Gastroesophageal sphincter (tissue), 4 donors: ENCODE measurements at regions not wholly inside any gene's neighbourhood (a gene's known extent, or its start where the extent isn't known, plus 50 kb on each side); places are given as distances from the start of the nearest gene placed in this dataset.

Experiments used
- ATAC-seq: fragments of 150-250 bp; one replicate; pipeline ENCODE4 v1.9.1; 2016; ENCODE audit warnings: mild to moderate bottlenecking, moderate library complexity
- H3K27ac ChIP-seq, 4 donors: fragments of 200-600 bp; sonication (generic) in 3 of 4; 1 replicate in 3 of 4; 2 replicates in 1 of 4; pipeline ENCODE4 v1.5.1; 2016 to 2019
- H3K27me3 ChIP-seq: fragments of 200-600 bp; sonication (generic); one replicate; pipeline ENCODE4 v1.5.1; 2019
- H3K36me3 ChIP-seq, 2 donors: fragments of 200-600 bp; sonication (generic); one replicate each; pipeline ENCODE4 v1.5.1; 2019; ENCODE audit warnings: control low read depth in 1 of 2
- H3K4me1 ChIP-seq, 3 donors: fragments of 200-600 bp; sonication (generic); 1 replicate in 2 of 3; 2 replicates in 1 of 3; pipeline ENCODE4 v1.5.1; 2016 to 2019; ENCODE audit warnings: control low read depth in 2 of 3
- H3K4me3 ChIP-seq, 2 donors: fragments of 200-600 bp; sonication (generic); one replicate each; pipeline ENCODE4 v1.5.1; 2019; ENCODE audit warnings: mild to moderate bottlenecking in 1 of 2, moderate library complexity in 1 of 2
- H3K9me3 ChIP-seq, 3 donors: fragments of 200-600 bp; sonication (generic); one replicate each; pipeline ENCODE4 v1.5.1; 2017 to 2019; ENCODE audit warnings: control low read depth in 2 of 3
- EP300 ChIP-seq: sonication (generic); formaldehyde crosslinking; IDR thresholded peaks from one replicate; pipeline ENCODE4 v1.6.1; 2017; ENCODE audit warnings: antibody characterized with exemption, mild to moderate bottlenecking
- POLR2A ChIP-seq, 2 donors: fragments of 450-650 bp; IDR thresholded peaks; one replicate each; pipeline ENCODE4 v1.6.1; 2017; ENCODE audit warnings: antibody characterized with exemption in 2 of 2, mild to moderate bottlenecking in 2 of 2, moderate library complexity in 1 of 2
- POLR2AphosphoS5 ChIP-seq: sonication (generic); formaldehyde crosslinking; IDR thresholded peaks from one replicate; pipeline ENCODE4 v1.6.1; 2017; ENCODE audit warnings: antibody characterized with exemption
- WGBS, 2 donors: methylation state at CpG; one replicate each; pipeline ENCODE4 v1.1.5; 2018; ENCODE audit warnings: low coverage in 1 of 2; 5-methylcytosine and 5-hydroxymethylcytosine counted together
- TF ChIP-seq, protein P1 (sequence below), 4 experiments: fragments of 200-600 bp in 2 of 4; fragments of 450-650 bp in 2 of 4; sonication (generic) in 1 of 4; IDR thresholded peaks; one replicate each; pipeline ENCODE4 v1.5.1; 2017 to 2019; ENCODE audit warnings: antibody characterized with exemption in 4 of 4, mild to moderate bottlenecking in 2 of 4, moderate library complexity in 2 of 4

DNA sequence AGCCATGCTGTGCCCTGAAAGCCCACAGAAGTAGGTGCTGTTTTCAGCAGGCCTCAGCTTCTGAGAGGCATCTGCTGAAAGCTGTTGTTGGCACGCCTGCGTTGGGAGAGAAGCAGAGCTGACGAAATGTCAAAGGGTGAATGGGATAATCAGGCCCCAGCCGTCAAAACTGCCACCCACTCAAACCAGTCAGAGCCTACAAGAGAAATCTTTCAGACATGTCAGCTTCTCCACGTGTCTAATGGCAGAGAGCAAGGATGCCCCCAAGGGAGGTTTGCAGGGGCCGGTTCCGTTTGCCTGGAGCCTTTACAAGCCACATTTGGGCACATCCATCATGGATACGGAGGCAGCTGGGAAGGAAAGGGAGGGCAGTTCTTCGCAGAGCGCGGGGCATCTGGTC lies 568.2 kb upstream of the EEF2KMT start:
- 37 to 67% methylated on average over 5 to 7 of the region's 11 CpGs for WGBS, 2 donors
- Histone ChIP-seq H3K9me3 (no peaks in the 10 kb centered on the region), H3K27ac (no peak overlapping the region), H3K4me3 (no peak overlapping the region), H3K27me3 (no peaks in the 10 kb centered on the region), H3K4me1 (no peaks in the 10 kb centered on the region), H3K36me3 (no peaks in the 10 kb centered on the region)
- TF ChIP-seq POLR2A (IDR thresholded peaks at IDR 0.05) (no peak), EP300 (no peak), POLR2AphosphoS5 (no peak)
- TF ChIP-seq, protein P1, sequence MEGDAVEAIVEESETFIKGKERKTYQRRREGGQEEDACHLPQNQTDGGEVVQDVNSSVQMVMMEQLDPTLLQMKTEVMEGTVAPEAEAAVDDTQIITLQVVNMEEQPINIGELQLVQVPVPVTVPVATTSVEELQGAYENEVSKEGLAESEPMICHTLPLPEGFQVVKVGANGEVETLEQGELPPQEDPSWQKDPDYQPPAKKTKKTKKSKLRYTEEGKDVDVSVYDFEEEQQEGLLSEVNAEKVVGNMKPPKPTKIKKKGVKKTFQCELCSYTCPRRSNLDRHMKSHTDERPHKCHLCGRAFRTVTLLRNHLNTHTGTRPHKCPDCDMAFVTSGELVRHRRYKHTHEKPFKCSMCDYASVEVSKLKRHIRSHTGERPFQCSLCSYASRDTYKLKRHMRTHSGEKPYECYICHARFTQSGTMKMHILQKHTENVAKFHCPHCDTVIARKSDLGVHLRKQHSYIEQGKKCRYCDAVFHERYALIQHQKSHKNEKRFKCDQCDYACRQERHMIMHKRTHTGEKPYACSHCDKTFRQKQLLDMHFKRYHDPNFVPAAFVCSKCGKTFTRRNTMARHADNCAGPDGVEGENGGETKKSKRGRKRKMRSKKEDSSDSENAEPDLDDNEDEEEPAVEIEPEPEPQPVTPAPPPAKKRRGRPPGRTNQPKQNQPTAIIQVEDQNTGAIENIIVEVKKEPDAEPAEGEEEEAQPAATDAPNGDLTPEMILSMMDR (IDR thresholded peaks at IDR 0.05), result no peak
- no peak for ATAC-seq

DNA sequence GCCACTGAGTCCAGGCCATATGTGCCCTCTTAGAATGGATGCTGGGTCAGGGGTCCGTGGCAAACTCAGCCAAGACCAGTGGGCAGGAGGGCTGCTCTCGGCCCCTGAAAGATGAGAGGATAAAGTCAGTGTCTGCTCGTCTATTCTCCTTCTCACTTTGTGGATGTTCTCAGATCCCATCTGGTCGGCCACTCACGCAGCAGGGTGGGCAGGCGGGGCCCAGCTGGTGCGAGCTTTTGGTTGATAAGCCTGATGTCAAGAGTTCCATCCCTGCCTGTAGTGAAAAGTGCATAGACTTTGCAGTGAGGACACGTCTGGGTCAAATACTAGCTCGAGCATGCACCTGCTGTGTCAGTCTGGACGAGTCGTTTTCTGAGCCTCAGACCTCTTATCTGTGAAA lies 556.2 kb upstream of the EEF2KMT start:
- no peak for ATAC-seq
- Histone ChIP-seq H3K36me3 (no peaks in the 10 kb centered on the region), H3K27me3 (peaks cover 15% of the 10 kb centered on the region), H3K9me3 (peaks cover 0 to 6% (median 0%) of the 10 kb centered on the region in 3 donors), H3K4me3 (no peak overlapping the region), H3K4me1 (no peaks in the 10 kb centered on the region), H3K27ac (no peak overlapping the region)
- WGBS, 2 donors, result 33 to 36% methylated on average over 2 to 9 of the region's 11 CpGs
- TF ChIP-seq EP300, result no peak

DNA sequence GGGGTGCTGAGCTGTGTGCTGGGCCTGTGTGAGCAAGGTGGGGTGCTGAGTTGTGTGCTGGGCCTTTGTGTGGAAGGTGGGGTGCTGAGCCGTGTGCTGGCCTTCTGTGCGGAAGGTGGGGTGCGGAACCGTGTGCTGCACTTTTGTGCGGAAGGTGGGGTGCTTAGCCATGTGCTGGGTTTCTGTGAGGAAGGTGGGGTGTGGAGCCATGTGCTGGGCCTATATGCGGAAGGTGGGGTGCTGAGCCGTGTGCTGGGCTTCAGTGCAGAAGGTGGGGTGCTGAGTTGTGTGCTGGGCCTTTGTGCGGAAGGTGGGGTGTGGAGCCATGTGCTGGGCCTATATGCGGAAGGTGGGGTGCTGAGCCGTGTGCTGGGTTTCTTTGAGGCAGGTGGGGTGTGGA lies 555.4 kb upstream of the EEF2KMT start:
- H3K9me3 ChIP-seq, result peaks cover 0 to 2% (median 0%) of the 10 kb centered on the region in 3 donors
- ATAC-seq, result no peak
- WGBS, 2 donors, result 83 to 88% methylated on average over 2 to 6 of the region's 10 CpGs
- H3K27ac ChIP-seq, result no peak overlapping the region
- peaks cover 23% of the 10 kb centered on the region for H3K27me3 ChIP-seq
- H3K36me3 ChIP-seq, result no peaks in the 10 kb centered on the region
- TF ChIP-seq EP300, result no peak
- TF ChIP-seq POLR2A (IDR thresholded peaks at IDR 0.05), result no peak
- no peak for TF ChIP-seq POLR2AphosphoS5
- TF ChIP-seq, protein P1 (IDR thresholded peaks at IDR 0.05), result no peak
- no peaks in the 10 kb centered on the region for H3K4me1 ChIP-seq
- H3K4me3 ChIP-seq, result no peak overlapping the region

DNA sequence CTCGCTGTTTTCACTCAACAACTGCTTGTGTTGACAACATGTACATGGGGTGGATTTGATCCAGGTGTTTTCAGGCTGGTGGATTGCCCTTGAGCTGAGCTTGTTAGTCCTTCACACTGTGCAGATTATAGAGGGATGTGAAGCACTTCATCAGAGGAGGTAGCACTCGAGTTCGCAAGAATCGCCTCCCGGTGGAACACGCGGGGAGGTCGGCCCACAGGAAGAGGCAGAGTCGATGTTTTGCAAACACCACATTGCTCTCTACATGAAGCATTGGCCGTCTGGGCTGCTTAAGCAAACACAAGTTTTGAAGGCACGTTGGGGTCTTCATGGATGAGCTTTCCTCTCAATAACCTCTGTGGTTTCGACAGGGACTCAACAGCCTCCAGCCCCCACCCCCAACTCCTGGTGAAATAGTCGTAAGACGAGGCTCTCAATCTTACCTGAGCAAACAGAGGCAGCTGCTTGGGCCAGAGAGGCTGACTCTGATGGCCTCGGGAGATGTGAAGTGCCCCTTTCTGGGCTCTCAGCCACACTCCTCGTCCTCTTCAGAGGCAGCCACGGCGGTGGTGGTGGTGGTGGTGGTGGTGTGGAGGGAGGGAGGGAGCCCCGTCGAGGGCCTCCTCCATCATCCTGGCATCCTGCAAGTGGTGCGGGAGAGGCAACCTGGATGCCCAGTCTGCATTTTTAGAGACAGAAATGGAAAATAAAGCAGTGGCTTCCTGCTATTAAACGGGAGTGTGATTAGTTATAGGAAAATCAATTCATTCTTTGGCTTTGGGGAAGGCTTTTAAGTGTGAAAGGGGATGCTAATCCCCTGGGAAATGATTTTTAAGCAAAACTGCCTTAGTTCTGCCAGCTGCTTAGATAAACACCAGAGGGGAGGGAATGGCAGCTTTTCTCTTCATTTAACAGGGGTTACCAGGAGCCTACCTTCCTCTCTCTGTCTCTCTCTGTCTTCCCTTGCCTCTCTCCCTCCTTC lies 552.5 kb upstream of the EEF2KMT start:
- 40 to 58% methylated on average over 6 to 9 of the region's 22 CpGs for WGBS, 2 donors
- no peak overlapping the region for H3K4me3 ChIP-seq
- peaks cover 24% of the 10 kb centered on the region for H3K27me3 ChIP-seq
- no peaks in the 10 kb centered on the region for H3K9me3 ChIP-seq
- TF ChIP-seq POLR2A (IDR thresholded peaks at IDR 0.05) (no peak), POLR2AphosphoS5 (no peak), EP300 (no peak)
- TF ChIP-seq, protein P1 (IDR thresholded peaks at IDR 0.05), result no peak
- no peaks in the 10 kb centered on the region for H3K36me3 ChIP-seq
- H3K27ac ChIP-seq, result no peak overlapping the region
- ATAC-seq, result no peak
- no peaks in the 10 kb centered on the region for H3K4me1 ChIP-seq

DNA sequence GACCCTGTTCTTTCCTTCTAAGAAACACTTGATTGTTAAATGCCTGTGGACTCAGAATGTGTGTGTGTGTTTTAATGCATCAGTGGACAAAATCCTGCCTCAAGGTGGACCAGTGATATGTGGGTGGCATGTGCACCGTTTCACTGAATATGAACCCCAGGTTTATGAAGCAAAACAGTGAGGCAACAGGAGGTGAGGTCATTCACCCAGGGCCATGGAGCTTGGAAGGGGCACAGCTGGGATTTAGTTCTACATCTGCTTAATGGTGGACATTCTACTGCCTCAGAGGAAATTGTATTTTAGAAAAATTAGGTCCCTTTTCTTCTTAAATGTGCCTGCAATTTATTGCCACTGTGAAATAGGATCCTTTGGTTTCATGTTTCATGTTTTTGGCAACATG lies 549.5 kb upstream of the EEF2KMT start:
- Histone ChIP-seq H3K27ac (no peak overlapping the region), H3K27me3 (peaks cover 21% of the 10 kb centered on the region), H3K4me1 (no peaks in the 10 kb centered on the region), H3K36me3 (no peaks in the 10 kb centered on the region), H3K9me3 (no peaks in the 10 kb centered on the region), H3K4me3 (no peak overlapping the region)
- WGBS, 2 donors, result 67 to 80% methylated on average over 1 of the region's 1 CpG
- no peak for ATAC-seq
- TF ChIP-seq, protein P1 (IDR thresholded peaks at IDR 0.05), result no peak
- TF ChIP-seq POLR2AphosphoS5 (no peak), EP300 (no peak)
